Activated T-cell treated with anti-CD3 and anti-CD28 coated beads, Interleukin-2, amount 50 U/mL, for 4 hours (primary cell): ENCODE measurements at regions not wholly inside any gene's neighbourhood (a gene's known extent, or its start where the extent isn't known, plus 50 kb on each side); places are given as distances from the start of the nearest gene placed in this dataset.

ENCODE experiments used
- ATAC-seq, 2 donors: fragments of 200-7000 bp; cut with Tn5 transposase; one replicate each; pipeline ENCODE4 v1.10.0; 2021
- DNase-seq: peaks from one replicate; pipeline ENCODE4 v3.0.0-alpha.2; 2020
- H3K27me3 Mint-ChIP-seq: one replicate; pipeline ENCODE4 v1.8.0; 2021; ENCODE audit warnings: low read depth, mixed read lengths
- H3K36me3 Mint-ChIP-seq: one replicate; pipeline ENCODE4 v1.8.0; 2022; ENCODE audit warnings: mixed read lengths; ENCODE audit not compliant: insufficient read depth
- H3K4me1 Mint-ChIP-seq: one replicate; pipeline ENCODE4 v1.8.0; 2021; ENCODE audit warnings: low read depth, mixed read lengths
- H3K4me3 Mint-ChIP-seq: one replicate; pipeline ENCODE4 v1.8.0; 2021; ENCODE audit warnings: mild to moderate bottlenecking, moderate library complexity, mixed read lengths
- H3K9me3 Mint-ChIP-seq: one replicate; pipeline ENCODE4 v1.8.0; 2021; ENCODE audit warnings: mixed read lengths

DNA sequence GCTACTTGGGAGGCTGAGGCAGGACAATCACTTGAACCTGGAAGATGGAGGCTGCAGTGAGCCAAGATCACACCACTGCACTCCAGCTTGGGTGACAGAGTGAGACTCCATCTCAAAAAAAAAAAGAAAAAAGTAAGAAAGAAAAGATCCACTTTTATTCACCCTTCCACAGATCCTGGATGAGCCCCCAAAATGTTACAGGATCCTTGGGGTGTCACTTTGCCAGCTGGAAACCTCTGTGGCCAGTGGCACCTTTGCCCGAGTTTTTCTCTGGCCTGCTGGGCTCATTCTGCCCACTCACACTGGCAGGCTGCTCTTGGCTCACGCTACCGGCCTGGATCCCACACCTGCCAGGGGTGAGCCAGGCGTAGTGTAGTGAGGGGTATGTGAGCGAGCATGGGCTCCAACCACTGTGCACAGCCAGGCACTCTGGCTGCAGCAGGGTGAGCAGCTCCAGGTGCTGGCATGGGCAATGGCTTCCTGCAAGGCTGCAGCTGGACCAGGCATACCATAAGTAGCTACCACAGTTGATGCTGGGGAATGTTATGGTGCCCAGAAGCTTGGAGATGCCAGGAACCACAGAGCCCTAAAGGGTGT lies 57.8 kb upstream of the C15orf39 start:
- Mint-ChIP-seq H3K9me3 (peaks cover 14% of the 10 kb centered on the region), H3K27me3 (peaks cover 3% of the 10 kb centered on the region), H3K4me3 (no peak overlapping the region), H3K36me3 (peaks cover 4% of the 10 kb centered on the region), H3K4me1 (no peaks in the 10 kb centered on the region)
- ATAC-seq (no peak), DNase-seq (no peak)

DNA sequence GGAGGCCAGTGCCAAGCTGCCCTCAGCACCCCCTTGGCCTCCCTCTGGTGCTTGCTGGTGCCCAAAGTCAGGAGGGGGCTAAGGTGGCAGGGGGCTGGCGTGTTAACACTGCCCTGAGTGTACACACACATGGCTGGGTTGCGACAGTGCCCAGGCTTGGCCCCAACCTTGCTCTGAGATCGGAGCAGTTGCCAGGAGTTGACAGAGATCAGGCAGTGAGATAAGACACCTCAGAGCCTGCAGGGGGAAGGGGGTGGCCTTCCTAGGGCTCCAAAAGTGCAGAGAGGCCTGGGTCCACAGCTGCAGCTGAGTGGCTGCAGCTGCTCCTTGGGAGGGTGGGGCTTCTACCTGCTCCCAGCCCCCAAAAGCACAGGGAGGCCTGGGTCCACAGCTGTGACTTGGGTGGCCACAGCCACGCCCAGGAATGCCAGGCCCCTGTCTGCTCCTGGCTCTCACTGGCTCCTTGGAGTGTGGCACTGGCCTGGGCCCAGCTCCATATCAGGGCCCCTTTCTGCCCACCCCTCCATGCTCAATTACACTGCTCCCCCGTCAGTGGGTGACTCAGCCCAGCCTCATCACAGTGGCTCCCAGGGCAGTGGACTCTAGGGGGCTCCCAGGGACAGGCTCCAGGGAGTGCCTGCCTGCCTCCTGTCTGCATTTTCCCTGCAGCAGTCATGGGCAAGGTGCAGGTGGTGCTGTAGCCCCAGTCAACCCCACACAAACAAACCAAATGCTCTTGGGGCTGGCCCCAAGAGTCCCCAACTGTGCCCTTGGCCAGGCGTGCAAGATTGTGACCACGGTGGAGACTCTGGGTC lies 56.4 kb upstream of the C15orf39 start:
- ATAC-seq (no peak), DNase-seq (no peak)
- H3K9me3 Mint-ChIP-seq, result peaks cover 14% of the 10 kb centered on the region
- peaks cover 3% of the 10 kb centered on the region for H3K27me3 Mint-ChIP-seq
- peaks cover 4% of the 10 kb centered on the region for H3K4me1 Mint-ChIP-seq
- H3K36me3 Mint-ChIP-seq, result peaks cover 4% of the 10 kb centered on the region
- H3K4me3 Mint-ChIP-seq, result no peak overlapping the region

DNA sequence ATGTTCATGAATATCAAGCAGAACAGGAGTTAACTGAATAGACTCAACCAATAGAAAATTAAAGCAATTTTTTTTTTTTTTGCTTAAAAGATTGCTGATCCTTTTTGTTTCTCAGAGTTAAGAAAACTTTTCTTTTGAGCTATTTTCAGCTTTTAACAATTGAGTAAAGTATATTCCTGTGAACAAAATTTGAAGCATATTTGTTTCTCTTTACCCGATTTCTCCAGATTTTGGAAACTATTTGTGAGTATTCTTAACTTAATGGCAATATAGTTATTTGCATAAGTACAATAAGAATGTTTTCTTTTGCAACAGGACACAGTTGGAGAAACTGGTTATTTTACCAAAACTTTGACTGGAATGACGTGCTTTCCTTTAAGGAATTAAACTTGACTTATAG lies 53.4 kb upstream of the C15orf39 start:
- H3K27me3 Mint-ChIP-seq, result no peaks in the 10 kb centered on the region
- peaks cover under 1% of the 10 kb centered on the region for H3K9me3 Mint-ChIP-seq
- DNase-seq (no peak), ATAC-seq (no peak)
- H3K36me3 Mint-ChIP-seq, result no peaks in the 10 kb centered on the region
- H3K4me1 Mint-ChIP-seq, result peaks cover 7% of the 10 kb centered on the region
- H3K4me3 Mint-ChIP-seq, result no peak overlapping the region

DNA sequence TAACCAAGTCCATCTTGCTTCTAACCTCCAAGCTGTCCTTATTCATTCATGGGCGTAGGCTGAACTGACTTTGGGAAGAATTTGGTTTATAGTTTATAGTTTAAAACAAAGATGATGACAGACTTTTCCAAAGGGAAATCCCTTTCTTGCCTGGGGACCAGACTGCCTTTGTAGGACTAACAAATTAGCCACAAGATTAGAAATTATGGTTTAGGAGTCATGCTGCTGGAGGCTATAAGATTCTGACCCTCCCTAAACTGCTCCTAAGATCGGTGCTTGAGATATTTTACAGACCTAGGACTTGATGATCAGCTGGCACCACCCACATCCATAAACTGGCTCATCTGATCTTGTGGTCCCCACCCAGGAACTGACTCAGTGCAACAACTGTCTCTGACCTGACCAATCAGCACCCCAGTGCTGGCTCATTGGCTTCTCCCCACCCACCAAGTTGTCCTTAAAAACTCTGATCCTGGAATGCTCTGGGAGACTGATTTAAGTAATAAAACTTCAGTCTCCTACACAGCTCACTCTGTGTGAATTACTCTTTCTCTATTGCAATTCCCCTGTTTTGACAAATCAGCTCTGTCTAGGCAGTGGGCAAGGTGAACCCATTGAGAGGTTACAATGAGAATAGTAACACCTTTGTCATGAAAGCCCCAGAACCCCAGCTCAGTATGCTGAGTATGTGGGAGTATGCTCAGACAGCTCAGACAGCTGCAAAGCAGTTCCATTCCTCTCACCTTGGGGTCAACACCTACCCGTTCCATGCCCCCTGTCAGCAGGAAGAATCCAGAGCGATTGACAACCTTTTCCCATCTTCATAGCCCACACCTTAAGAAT lies 51.6 kb upstream of the C15orf39 start:
- Mint-ChIP-seq H3K4me3 (no peak overlapping the region), H3K27me3 (no peaks in the 10 kb centered on the region), H3K4me1 (peaks cover 7% of the 10 kb centered on the region), H3K36me3 (no peaks in the 10 kb centered on the region), H3K9me3 (no peaks in the 10 kb centered on the region)
- ATAC-seq (peak; percentile 47 to 65), DNase-seq (no peak)

DNA sequence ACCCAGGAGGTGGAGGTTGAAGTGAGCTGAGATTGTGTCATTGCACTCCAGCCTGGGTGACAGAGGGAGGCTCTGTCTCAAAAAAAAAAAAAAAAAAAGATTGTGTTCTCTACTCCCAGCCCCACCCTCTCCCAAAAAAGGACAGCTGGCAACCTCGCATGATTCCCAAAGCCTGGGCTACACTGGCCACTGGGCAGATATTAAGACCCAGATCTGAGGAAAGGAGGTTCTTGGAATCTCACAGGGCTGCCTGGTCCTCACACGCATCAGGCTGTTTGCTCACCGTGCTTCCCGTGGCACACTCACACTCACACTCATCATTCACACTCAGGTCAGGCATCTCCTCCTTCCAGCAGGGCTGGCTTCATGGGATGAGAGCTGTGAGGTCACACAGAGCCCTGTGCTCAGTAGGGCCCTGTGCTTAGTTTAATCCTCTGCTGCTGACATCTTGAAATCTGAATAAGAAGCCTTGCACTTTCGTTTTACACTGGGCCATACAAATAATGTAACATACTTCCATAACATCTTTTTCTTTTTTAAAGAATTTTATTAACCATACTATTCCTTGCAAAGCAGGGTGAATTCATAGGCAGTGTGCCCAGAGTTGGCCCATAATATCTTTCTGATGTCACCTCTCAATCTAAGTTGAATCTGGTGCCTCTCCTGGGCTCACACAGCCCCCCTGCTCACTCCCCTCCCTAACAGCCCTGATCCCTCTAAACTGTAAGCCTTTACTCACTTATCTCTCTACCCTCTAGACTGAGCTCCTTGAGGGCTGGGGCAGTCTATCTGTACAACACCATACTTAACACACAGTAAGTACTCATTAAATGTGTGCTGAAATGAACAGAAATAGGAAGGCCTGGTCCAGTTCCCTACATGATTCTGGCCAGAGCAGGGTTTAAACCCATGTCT lies 50.2 kb upstream of the C15orf39 start:
- Mint-ChIP-seq H3K36me3 (no peaks in the 10 kb centered on the region), H3K27me3 (no peaks in the 10 kb centered on the region)
- no peak for ATAC-seq

More for the DNA sequence above, 50.2 kb upstream of the C15orf39 start:
- DNase-seq, result no peak
- no peak overlapping the region for H3K4me3 Mint-ChIP-seq
- peaks cover 7% of the 10 kb centered on the region for H3K4me1 Mint-ChIP-seq
- H3K9me3 Mint-ChIP-seq, result no peaks in the 10 kb centered on the region
